K562 (cell line): ENCODE measurements at regions not wholly inside any gene's neighbourhood (a gene's known extent, or its start where the extent isn't known, plus 50 kb on each side); places are given as distances from the start of the nearest gene placed in this dataset.

Experiments
- CEBPB ChIP-seq: fragments of 450-650 bp; IDR thresholded peaks from 2 replicates; pipeline ENCODE4 v1.6.1; 2016; ENCODE audit warnings: missing genetic modification characterization, missing compliant biosample characterization
- DMBX1 ChIP-seq: fragments of 250-450 bp; sonication (Bioruptor Pico); IDR thresholded peaks from 2 replicates; pipeline ENCODE4 v1.8.0; 2022; ENCODE audit warnings: inconsistent platforms, mild to moderate bottlenecking, moderate library complexity, borderline replicate concordance
- MTA3 ChIP-seq: fragments of 450-650 bp; formaldehyde crosslinking; IDR thresholded peaks from 2 replicates; pipeline ENCODE4 v1.6.1; 2017; ENCODE audit warnings: mild to moderate bottlenecking, borderline replicate concordance
- MXI1 ChIP-seq: IDR thresholded peaks from 2 replicates; pipeline ENCODE4 v1.6.1; 2011; ENCODE audit warnings: low read depth, mild to moderate bottlenecking, improper control_type of control experiment, low read length
- NRF1 ChIP-seq, 2 experiments: fragments of 450-650 bp; IDR thresholded peaks in 1 of 2; conservative IDR thresholded peaks in 1 of 2; 2 replicates each; pipeline ENCODE4 v1.6.1; 2014; ENCODE audit warnings: mild to moderate bottlenecking in 2 of 2
- POLR2A ChIP-seq: fragments of 450-650 bp; conservative IDR thresholded peaks from 2 replicates; pipeline ENCODE4 v1.6.1; 2016
- PRDM10 ChIP-seq: fragments of 450-650 bp; IDR thresholded peaks from 2 replicates; pipeline ENCODE4 v1.6.1; 2018; ENCODE audit not compliant: partially characterized antibody
- RAD21 ChIP-seq, 2 experiments: fragments of 250-450 bp in 1 of 2; fragments of 450-650 bp in 1 of 2; sonication (Bioruptor Pico) in 1 of 2; formaldehyde crosslinking in 1 of 2; IDR thresholded peaks in 1 of 2; conservative IDR thresholded peaks in 1 of 2; 2 replicates each; pipeline versions ENCODE4 v1.4.0 to v1.8.0; 2020 to 2022; ENCODE audit warnings: mild to moderate bottlenecking in 2 of 2, moderate library complexity in 1 of 2
- SIN3B ChIP-seq: fragments of 450-650 bp; IDR thresholded peaks from 2 replicates; pipeline ENCODE4 v1.6.1; 2017; ENCODE audit warnings: low read depth, mild to moderate bottlenecking, moderate library complexity
- SIX5 ChIP-seq, 2 experiments: IDR thresholded peaks; 2 replicates each; pipeline ENCODE4 v1.6.1; 2011; ENCODE audit warnings: low read length in 2 of 2, borderline replicate concordance in 1 of 2, low read depth in 1 of 2, mild to moderate bottlenecking in 1 of 2, moderate library complexity in 1 of 2; ENCODE audit not compliant: insufficient read depth in 1 of 2
- TAF1 ChIP-seq: IDR thresholded peaks from 2 replicates; pipeline ENCODE4 v1.6.1; 2011; ENCODE audit warnings: mild to moderate bottlenecking, low read length, moderate library complexity; ENCODE audit not compliant: insufficient read depth, control insufficient read depth, severe bottlenecking; ENCODE audit errors: extremely low read depth
- ZBTB11 ChIP-seq, 3 experiments: fragments of 200-800 bp in 1 of 3; fragments of 250-450 bp in 1 of 3; fragments of 450-650 bp in 1 of 3; sonication (Bioruptor Pico) in 1 of 3; sonication (Bioruptor generic) in 1 of 3; formaldehyde crosslinking in 1 of 3; IDR thresholded peaks; 2 replicates each; pipeline versions ENCODE4 v1.6.1 to v1.8.0; 2016 to 2022; ENCODE audit warnings: mild to moderate bottlenecking in 2 of 3, missing genetic modification characterization in 2 of 3, missing compliant biosample characterization in 1 of 3, moderate library complexity in 1 of 3
- ZBTB34 ChIP-seq: fragments of 250-450 bp; sonication (Bioruptor Pico); IDR thresholded peaks from 2 replicates; pipeline ENCODE4 v1.8.0; 2021; ENCODE audit warnings: mild to moderate bottlenecking, moderate library complexity
- ZNF398 ChIP-seq: fragments of 250-450 bp; sonication (Bioruptor Pico); IDR thresholded peaks from 2 replicates; pipeline ENCODE4 v1.8.0; 2021; ENCODE audit warnings: moderate library complexity, mild to moderate bottlenecking, inconsistent platforms

GRCh38 chr5:30956251-30956650, 237.2 kb upstream of the CDH6 start:
- TF ChIP-seq NRF1 (conservative IDR thresholded peaks at IDR 0.05 in 1 of 2, IDR thresholded peaks at IDR 0.05 in 1 of 2) (no peak), SIX5 (IDR thresholded peaks at IDR 0.05; ENCODE audit: borderline replicate concordance in 1 of 2, insufficient read depth in 1 of 2, low read depth in 1 of 2, low read length in 2 of 2) (no peak), DMBX1 (no peak), RAD21 (CRISPR knock-in tag; conservative IDR thresholded peaks at IDR 0.05 in 1 of 2, IDR thresholded peaks at IDR 0.05 in 1 of 2) (no peak), PRDM10 (no peak), POLR2A (no peak), ZBTB34 (no peak), CEBPB (tag) (no peak), ZNF398 (CRISPR knock-in tag) (no peak), MXI1 (no peak), ZBTB11 (CRISPR knock-in tag; IDR thresholded peaks at IDR 0.05) (no peak), TAF1 (no peak), SIN3B (no peak), MTA3 (no peak)
